Sigmoid colon (tissue), 4 donors: ENCODE measurements at regions not wholly inside any gene's neighbourhood (a gene's known extent, or its start where the extent isn't known, plus 50 kb on each side); places are given as distances from the start of the nearest gene placed in this dataset.

Experiments
- CTCF ChIP-seq, 4 experiments: fragments of 450-650 bp in 3 of 4; fragments of 200-600 bp in 1 of 4; IDR thresholded peaks; one replicate each; pipeline ENCODE4 v1.5.1; 2016 to 2019; ENCODE audit warnings: antibody characterized with exemption in 4 of 4, mild to moderate bottlenecking in 3 of 4, moderate library complexity in 2 of 4
- EP300 ChIP-seq, 4 donors: sonication (generic); formaldehyde crosslinking; IDR thresholded peaks; one replicate each; pipeline ENCODE4 v1.6.1; 2017; ENCODE audit warnings: antibody characterized with exemption in 4 of 4

GRCh38 chr3:117136003-117136402 is 426.4 kb downstream of the TUSC7 start:
- no peak for TF ChIP-seq CTCF (IDR thresholded peaks at IDR 0.05)
- TF ChIP-seq EP300 (IDR thresholded peaks at IDR 0.05) = no peak
